HG02970 (cell line): ENCODE measurements at regions not wholly inside any gene's neighbourhood (a gene's known extent, or its start where the extent isn't known, plus 50 kb on each side); places are given as distances from the start of the nearest gene placed in this dataset.
"Not testable (repeated sequence)": the region's sequence is repeated elsewhere in the genome, so short reads cannot be mapped to it uniquely, and the experiment has no call there.

ENCODE experiments used
- ATAC-seq: cut with Tn5 transposase; IDR thresholded peaks from one replicate; pipeline ENCODE4 v1.9.1; 2021; ENCODE audit warnings: mild to moderate bottlenecking, moderate library complexity, moderate number of reproducible peaks; ENCODE audit not compliant: unreplicated experiment, low FRiP score

DNA sequence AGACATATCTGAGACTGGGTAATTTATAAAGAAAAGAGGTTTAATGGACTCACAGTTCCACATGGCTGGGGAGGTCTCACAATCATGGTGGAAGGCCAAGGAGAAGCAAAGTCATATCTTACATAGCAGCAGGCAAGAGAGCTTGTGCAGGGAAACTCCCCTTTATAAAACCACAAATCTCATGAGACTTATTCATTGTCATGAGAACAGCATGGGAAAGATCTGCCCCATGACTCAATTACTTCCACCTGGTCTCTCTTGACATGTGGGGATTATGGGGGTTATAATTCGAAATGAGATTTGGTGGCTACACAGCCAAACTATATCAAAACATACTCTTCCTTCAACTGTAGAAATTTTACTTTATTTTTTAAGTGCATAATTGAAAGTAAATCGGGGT lies 436.3 kb upstream of the KLF6 start:
- ATAC-seq: not testable (repeated sequence)

- ATAC-seq: no peak
Measured at GRCh38 chr10:4219901-4220300, 434.9 kb upstream of the KLF6 start.

GRCh38 chr10:4217653-4218052 lies 432.6 kb upstream of the KLF6 start:
- ATAC-seq: no peak

GRCh38 chr10:4217187-4217586 lies 432.2 kb upstream of the KLF6 start:
- no peak for ATAC-seq

- ATAC-seq: no peak
Measured at GRCh38 chr10:4216726-4217125, 431.7 kb upstream of the KLF6 start.

- ATAC-seq: no peak
Measured at GRCh38 chr10:4215963-4216575, 431.1 kb upstream of the KLF6 start.

DNA sequence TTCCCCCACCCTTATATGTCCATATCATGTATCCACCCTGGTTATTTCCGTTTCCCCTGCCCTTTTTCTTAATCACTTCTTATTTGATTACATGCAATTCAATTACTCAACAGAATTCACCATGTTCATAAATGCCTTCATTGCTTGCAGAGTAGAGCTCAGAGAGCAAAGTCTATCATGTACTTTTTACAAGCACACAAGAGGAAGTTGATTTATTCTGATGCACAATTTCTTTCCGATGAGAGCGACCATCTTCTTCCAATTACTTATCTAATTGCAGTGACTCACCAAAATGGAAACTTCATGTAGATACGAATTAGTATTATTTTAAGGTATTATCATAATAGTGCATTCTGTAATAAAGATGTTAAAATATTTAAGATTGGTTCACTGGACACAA lies 430.5 kb upstream of the KLF6 start:
- no peak for ATAC-seq

GRCh38 chr10:4214908-4215307 lies 429.9 kb upstream of the KLF6 start:
- no peak for ATAC-seq

GRCh38 chr10:4213441-4213840 lies 428.4 kb upstream of the KLF6 start:
- ATAC-seq: no peak

- no peak for ATAC-seq
Measured at GRCh38 chr10:4212111-4212630, 427.2 kb upstream of the KLF6 start.

DNA sequence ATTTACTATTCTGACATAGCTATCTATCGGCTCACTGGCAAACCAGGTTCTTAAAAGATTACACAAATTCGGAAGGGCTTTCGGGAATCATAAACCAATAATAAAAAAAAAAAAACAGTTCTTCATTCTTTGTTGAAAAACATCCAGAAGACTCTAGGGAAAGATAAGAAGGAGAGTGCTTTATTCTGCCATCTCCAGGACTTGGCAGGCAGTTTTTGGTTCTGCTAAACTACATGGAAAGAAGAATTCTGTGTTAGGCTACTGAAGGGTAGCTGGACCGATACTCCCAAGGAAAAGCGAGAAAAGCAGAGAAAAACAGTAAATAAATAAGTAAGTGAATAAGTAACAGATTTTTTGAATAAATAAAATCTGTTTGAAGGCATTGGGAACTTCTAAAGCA lies 423.5 kb upstream of the KLF6 start:
- no peak for ATAC-seq

- ATAC-seq: no peak
Measured at GRCh38 chr10:4205113-4205512, 420.1 kb upstream of the KLF6 start.

- no peak for ATAC-seq
Measured at GRCh38 chr10:4202938-4203337, 417.9 kb upstream of the KLF6 start.

DNA sequence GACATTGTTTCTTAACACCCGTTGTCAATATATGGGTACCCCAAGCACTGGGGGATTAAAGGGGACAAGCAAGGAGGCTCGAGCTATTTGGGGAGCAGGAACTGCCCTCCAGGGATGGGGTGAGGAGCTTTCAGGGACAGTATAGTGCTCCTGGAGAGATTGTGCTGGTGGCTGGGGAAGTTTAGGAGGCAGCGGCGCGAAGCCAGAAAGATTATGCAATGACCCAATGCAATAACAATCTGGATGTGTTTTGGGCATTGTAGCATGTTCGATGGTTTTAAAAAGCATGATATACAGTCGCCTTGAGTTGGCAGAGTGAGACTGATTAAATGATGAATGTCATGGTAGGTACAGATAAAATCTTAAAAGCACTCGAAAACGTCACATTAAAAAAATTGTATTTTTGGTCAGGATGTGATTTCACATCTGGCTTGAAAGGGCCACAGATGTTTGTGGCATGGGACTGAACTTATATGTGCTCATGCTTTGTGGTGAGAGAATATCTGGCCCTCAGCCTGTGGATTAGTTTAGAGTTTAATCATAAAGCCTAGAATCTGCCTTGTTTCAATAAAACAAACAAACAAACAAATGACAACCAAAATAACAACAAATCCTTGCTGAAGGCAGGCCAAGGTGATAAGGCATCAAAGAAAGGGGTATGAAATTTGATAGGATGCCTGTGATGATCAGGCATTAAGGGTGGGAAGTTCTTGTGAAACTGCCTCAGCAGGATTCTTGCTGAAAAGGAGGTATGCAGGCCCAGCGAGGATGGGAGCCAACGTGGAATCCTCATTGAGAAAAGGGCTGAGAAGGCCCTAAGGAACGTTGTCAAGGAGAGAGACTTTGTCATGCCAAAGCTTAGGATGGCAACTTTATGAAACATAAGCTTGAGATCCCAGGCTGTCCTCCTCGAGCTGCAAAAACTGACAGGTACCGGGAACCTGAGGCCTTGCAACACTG lies 417.1 kb upstream of the KLF6 start:
- no peak for ATAC-seq

GRCh38 chr10:4199196-4199595 lies 414.2 kb upstream of the KLF6 start:
- ATAC-seq: no peak

DNA sequence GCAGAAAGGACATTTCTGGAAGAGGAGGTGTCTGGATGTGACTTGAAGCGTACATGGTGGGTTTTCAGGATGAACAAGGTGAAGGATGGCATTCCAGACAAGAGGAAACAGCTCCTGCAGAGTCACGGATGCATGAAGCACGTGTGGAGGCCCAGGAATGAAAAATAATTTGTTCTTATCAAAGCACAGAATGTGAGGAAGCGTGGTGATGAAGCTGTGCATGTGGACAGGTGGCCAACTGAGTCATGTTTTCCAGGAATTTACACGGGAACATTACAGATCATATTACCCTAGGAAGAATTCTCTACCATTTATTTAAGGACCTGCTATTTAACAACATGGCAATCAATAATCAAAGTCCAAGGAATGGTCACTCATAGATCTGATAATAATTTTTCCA lies 413.2 kb upstream of the KLF6 start:
- no peak for ATAC-seq

DNA sequence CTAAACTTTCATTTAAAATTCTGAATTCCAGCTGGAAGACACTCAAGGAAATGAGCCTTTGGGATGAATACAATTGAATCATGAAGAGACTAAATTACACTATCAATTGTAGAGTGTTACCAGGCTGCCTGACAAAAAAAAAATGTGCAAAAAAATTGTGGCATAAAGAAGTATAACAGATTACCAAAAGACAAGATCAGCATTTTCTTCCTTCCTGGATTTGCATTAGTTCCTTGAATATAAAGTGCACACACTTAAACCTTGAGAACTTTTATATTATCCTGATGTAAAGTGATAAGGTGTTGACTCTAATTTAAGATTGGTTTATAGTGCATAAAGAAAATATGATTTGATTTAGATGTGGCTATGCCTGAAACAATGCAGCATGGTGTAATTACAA lies 412.7 kb upstream of the KLF6 start:
- ATAC-seq: no peak

- ATAC-seq: no peak
Measured at GRCh38 chr10:4196771-4197390, 411.9 kb upstream of the KLF6 start.

- ATAC-seq: no peak
Measured at GRCh38 chr10:4196183-4196582, 411.2 kb upstream of the KLF6 start.

- ATAC-seq: no peak
Measured at GRCh38 chr10:4195213-4195612, 410.2 kb upstream of the KLF6 start.

- ATAC-seq: no peak
Measured at GRCh38 chr10:4194231-4194630, 409.2 kb upstream of the KLF6 start.
